Activated CD8-positive, alpha-beta T cell treated with anti-CD3 and anti-CD28 coated beads for 36 hours (primary cell): ENCODE measurements at regions not wholly inside any gene's neighbourhood (a gene's known extent, or its start where the extent isn't known, plus 50 kb on each side); places are given as distances from the start of the nearest gene placed in this dataset.

Source experiments
- ATAC-seq: fragments of 200-7000 bp; cut with Tn5 transposase; one replicate; pipeline ENCODE4 v1.10.0; 2021; ENCODE audit warnings: mild to moderate bottlenecking, moderate library complexity
- CTCF ChIA-PET: fragments of 350-600 bp; sonication (Branson Sonifier 250); formaldehyde crosslinking; loops from one replicate; lab custom pipeline; 2021; ENCODE audit warnings: antibody characterized with exemption; lab: Charles Lee
- POLR2A ChIA-PET: fragments of 350-600 bp; sonication (Branson Sonifier 250); formaldehyde crosslinking; loops from one replicate; lab custom pipeline; 2021; ENCODE audit warnings: antibody characterized with exemption; lab: Charles Lee
- DNase-seq: peaks from one replicate; pipeline ENCODE4 v3.0.0-alpha.2; 2020
- H3K27ac Mint-ChIP-seq: one replicate; pipeline ENCODE4 v1.8.0; 2021; ENCODE audit warnings: mild to moderate bottlenecking, mixed read lengths
- H3K27me3 Mint-ChIP-seq: one replicate; pipeline ENCODE4 v1.8.0; 2021; ENCODE audit warnings: mixed read lengths
- H3K36me3 Mint-ChIP-seq: one replicate; pipeline ENCODE4 v1.8.0; 2021; ENCODE audit warnings: low read depth, mixed read lengths
- H3K4me1 Mint-ChIP-seq: one replicate; pipeline ENCODE4 v1.8.0; 2021; ENCODE audit warnings: low read depth, mixed read lengths
- H3K4me3 Mint-ChIP-seq: one replicate; pipeline ENCODE4 v1.8.0; 2021; ENCODE audit warnings: mild to moderate bottlenecking, moderate library complexity, mixed read lengths
- H3K9me3 Mint-ChIP-seq: one replicate; pipeline ENCODE4 v1.8.0; 2021; ENCODE audit warnings: mixed read lengths
- intact Hi-C: fragments of 100-400 bp; cut with micrococcal nuclease; formaldehyde crosslinking; loops from one replicate; pipeline ENCODE4 v1.10.0; 2022
- TF ChIP-seq, protein P1 (sequence below): fragments of 200-600 bp; IDR thresholded peaks from one replicate; pipeline ENCODE4 v1.8.0; 2022; ENCODE audit warnings: antibody characterized with exemption, mild to moderate bottlenecking

DNA sequence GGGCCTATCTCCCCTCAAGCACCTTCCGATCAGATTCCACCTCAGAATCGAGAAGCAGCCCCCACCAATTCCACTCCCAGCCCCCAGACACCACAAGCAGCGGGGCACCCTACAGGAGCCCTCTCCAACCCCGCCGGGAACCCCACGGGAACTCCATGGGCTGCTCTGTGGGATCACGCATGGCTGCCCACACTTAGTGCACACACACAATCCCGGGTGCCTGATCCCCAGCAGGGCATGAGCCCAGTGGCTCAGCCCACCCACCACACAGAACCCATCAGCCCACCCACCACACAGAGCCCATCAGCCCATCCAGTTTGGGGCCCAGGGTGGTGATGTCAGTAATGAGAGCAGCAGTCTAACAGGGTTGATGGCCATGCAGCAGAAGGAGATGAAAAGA is 141.6 kb upstream of the LINGO1 start:
- Mint-ChIP-seq H3K36me3 (no peaks in the 10 kb centered on the region), H3K27me3 (no peaks in the 10 kb centered on the region), H3K27ac (no peak overlapping the region), H3K4me1 (no peaks in the 10 kb centered on the region), H3K4me3 (no peak overlapping the region), H3K9me3 (no peaks in the 10 kb centered on the region)
- POLR2A ChIA-PET = no interaction called here
- CTCF ChIA-PET = no interaction called here
- TF ChIP-seq, protein P1, sequence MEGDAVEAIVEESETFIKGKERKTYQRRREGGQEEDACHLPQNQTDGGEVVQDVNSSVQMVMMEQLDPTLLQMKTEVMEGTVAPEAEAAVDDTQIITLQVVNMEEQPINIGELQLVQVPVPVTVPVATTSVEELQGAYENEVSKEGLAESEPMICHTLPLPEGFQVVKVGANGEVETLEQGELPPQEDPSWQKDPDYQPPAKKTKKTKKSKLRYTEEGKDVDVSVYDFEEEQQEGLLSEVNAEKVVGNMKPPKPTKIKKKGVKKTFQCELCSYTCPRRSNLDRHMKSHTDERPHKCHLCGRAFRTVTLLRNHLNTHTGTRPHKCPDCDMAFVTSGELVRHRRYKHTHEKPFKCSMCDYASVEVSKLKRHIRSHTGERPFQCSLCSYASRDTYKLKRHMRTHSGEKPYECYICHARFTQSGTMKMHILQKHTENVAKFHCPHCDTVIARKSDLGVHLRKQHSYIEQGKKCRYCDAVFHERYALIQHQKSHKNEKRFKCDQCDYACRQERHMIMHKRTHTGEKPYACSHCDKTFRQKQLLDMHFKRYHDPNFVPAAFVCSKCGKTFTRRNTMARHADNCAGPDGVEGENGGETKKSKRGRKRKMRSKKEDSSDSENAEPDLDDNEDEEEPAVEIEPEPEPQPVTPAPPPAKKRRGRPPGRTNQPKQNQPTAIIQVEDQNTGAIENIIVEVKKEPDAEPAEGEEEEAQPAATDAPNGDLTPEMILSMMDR = no peak
- ATAC-seq = no peak
- intact Hi-C loops = no loop called here
- DNase-seq = no peak

DNA sequence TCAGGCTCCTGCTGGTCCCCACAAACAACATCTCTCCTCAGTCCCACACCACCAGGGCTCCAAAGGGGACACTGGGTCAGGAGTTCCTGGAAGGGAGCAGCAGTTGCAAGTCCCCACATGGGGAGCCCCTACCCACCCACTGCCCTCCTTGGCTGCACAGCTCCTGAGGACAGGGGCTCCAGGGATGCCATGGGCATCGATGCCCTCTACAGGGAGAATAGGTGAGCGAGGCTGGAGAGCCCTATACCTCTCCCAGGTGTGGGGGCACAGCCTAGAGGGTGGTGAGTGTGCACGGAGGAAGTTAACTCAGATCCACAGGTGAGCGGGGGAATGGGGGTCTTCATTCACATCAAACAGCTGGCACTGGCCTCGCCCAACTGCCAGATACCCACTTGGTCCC is 141.2 kb upstream of the LINGO1 start:
- Mint-ChIP-seq H3K27ac (no peak overlapping the region), H3K9me3 (no peaks in the 10 kb centered on the region), H3K4me3 (no peak overlapping the region), H3K36me3 (no peaks in the 10 kb centered on the region), H3K27me3 (no peaks in the 10 kb centered on the region), H3K4me1 (no peaks in the 10 kb centered on the region)
- POLR2A ChIA-PET = no interaction called here
- CTCF ChIA-PET = no interaction called here
- TF ChIP-seq, protein P1 = no peak
- no peak for ATAC-seq
- intact Hi-C loops = no loop called here
- no peak for DNase-seq

DNA sequence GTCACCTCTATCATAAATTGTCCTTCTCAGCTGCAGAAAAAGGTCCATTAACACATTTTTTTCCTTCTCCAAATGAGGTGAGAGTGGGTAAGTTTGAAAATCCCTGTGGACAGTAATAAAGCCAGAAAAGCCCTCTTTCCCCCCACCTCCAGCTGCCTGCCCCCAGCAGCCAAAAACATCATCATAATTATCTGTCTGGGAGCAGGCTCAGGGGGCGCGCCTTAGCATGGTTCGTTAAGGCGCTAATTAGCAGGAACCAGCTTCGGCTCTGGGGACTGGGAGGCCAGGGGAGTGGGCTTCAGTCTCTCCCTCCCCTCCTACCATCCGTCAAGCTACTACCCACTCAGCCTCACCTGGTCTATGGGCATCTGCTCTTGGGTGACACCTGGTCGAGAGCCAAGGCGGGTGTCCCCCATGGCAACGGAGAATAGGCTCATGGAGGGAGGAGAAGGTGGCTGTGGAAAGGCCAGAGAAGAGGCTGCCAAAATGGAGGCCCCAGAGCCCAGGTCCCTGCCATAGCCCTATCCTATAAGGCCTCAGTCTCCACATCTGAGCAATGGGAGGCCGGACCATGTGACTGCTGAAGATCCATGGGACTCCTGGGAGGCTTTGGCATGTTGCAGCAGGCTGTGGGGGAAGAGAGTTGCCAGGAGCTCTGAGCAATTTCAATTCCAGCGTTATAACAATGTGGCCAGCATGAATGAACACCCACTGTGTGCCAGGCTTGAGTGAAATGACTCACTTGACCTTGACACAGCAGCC is 140.1 kb upstream of the LINGO1 start:
- Mint-ChIP-seq H3K27ac (no peak overlapping the region), H3K27me3 (no peaks in the 10 kb centered on the region)

DNA sequence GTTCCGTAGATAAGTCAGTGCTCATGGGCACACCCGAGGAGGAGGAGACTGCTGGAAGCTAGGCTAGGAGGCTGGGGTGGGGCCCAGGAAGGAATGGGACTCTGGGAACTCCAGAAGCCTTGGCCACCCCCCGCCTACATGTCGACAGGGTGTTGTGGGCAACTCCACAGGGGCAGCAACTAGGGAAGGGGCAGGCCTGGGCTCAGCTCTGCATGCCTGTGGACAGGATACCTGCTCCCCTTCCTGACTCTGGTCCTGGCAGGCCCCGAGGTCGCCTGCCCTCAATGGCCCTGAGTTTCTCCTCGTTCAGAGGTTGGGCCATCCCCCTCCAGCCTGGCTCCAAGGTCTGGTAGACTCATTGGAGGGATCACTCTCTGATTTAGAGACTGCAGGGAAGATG is 138.9 kb upstream of the LINGO1 start:
- DNase-seq = no peak
- H3K27me3 Mint-ChIP-seq = no peaks in the 10 kb centered on the region
- intact Hi-C loops = no loop called here
- POLR2A ChIA-PET = no interaction called here
- H3K4me3 Mint-ChIP-seq = no peak overlapping the region
- CTCF ChIA-PET = no interaction called here
- no peaks in the 10 kb centered on the region for H3K4me1 Mint-ChIP-seq
- no peak for ATAC-seq
- H3K36me3 Mint-ChIP-seq = no peaks in the 10 kb centered on the region
- TF ChIP-seq, protein P1 = no peak
- H3K27ac Mint-ChIP-seq = no peak overlapping the region
- H3K9me3 Mint-ChIP-seq = no peaks in the 10 kb centered on the region

More for the DNA sequence above, 140.1 kb upstream of the LINGO1 start:
- TF ChIP-seq, protein P1 = no peak
- intact Hi-C loops = no loop called here
- Mint-ChIP-seq H3K4me1 (no peaks in the 10 kb centered on the region), H3K4me3 (no peak overlapping the region), H3K36me3 (no peaks in the 10 kb centered on the region), H3K9me3 (no peaks in the 10 kb centered on the region)
- ATAC-seq (no peak), DNase-seq (no peak)
- ChIA-PET CTCF (no interaction called here), POLR2A (no interaction called here)

DNA sequence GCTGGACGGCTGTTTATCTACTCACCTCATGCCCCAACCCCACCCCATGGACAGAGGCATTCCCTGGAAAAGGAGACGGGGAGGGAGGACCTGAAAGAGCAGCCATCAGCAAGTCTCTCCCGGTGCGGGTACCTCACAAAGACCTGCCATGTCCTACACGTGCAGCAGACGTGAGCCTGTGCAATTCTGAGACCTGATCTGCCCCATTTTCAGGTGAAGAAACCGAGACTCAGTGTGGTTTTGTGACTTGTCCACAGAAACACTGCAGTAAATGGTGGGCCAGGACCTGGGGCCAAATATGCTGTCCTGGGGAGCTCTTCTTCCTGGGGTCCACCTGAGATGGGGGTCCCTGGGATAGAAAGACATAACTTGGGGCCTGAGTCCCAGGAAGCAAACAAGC is 137.0 kb upstream of the LINGO1 start:
- TF ChIP-seq, protein P1 = no peak
- ATAC-seq (no peak), DNase-seq (no peak)
- Mint-ChIP-seq H3K36me3 (no peaks in the 10 kb centered on the region), H3K9me3 (no peaks in the 10 kb centered on the region), H3K27me3 (no peaks in the 10 kb centered on the region), H3K4me3 (no peak overlapping the region), H3K27ac (no peak overlapping the region), H3K4me1 (no peaks in the 10 kb centered on the region)
- ChIA-PET CTCF (interaction anchor here (1.6 kb wide), 1 partner anchor 51 kb away, joined by 3 read pairs; no protein-coding TSS in a partner anchor), POLR2A (no interaction called here)
- intact Hi-C loops = no loop called here
